Cardiac muscle cell (in vitro differentiated cells and primary cell): ENCODE measurements at regions not wholly inside any gene's neighbourhood (a gene's known extent, or its start where the extent isn't known, plus 50 kb on each side); places are given as distances from the start of the nearest gene placed in this dataset.

Experiments
- DNase-seq, 2 donors: peaks; one replicate each; pipeline versions ENCODE4 v3.0.0 to v3.0.0-alpha.2; 2010 to 2017; ENCODE audit warnings: low read depth in 1 of 2, low spot score in 1 of 2
- H3K27ac ChIP-seq: fragments of 200-600 bp; sonication (generic); 2 replicates; pipeline ENCODE4 v1.5.1; 2016
- H3K27me3 ChIP-seq: fragments of 200-600 bp; sonication (generic); 2 replicates; pipeline ENCODE4 v1.6.0; 2016; ENCODE audit warnings: control low read depth
- H3K36me3 ChIP-seq: fragments of 200-600 bp; sonication (generic); 2 replicates; pipeline ENCODE4 v1.5.1; 2016; ENCODE audit warnings: control low read depth
- H3K4me1 ChIP-seq: fragments of 200-600 bp; sonication (generic); 2 replicates; pipeline ENCODE4 v1.8.1; 2017; ENCODE audit warnings: low read depth, mild to moderate bottlenecking, mixed run types
- H3K4me3 ChIP-seq: fragments of 200-600 bp; sonication (generic); 2 replicates; pipeline ENCODE4 v1.5.1; 2016; ENCODE audit warnings: mild to moderate bottlenecking
- H3K9me3 ChIP-seq: fragments of 200-600 bp; sonication (generic); 2 replicates; pipeline ENCODE4 v1.5.1; 2017; ENCODE audit warnings: low read depth, mild to moderate bottlenecking, control low read depth
- TF ChIP-seq, protein P1 (sequence below): IDR thresholded peaks from 2 replicates; pipeline ENCODE4 v1.5.1; 2012; ENCODE audit warnings: low read depth, mild to moderate bottlenecking, low read length

- H3K27ac ChIP-seq = no peak overlapping the region
- no peak for DNase-seq
- no peaks in the 10 kb centered on the region for H3K27me3 ChIP-seq
- TF ChIP-seq, protein P1, sequence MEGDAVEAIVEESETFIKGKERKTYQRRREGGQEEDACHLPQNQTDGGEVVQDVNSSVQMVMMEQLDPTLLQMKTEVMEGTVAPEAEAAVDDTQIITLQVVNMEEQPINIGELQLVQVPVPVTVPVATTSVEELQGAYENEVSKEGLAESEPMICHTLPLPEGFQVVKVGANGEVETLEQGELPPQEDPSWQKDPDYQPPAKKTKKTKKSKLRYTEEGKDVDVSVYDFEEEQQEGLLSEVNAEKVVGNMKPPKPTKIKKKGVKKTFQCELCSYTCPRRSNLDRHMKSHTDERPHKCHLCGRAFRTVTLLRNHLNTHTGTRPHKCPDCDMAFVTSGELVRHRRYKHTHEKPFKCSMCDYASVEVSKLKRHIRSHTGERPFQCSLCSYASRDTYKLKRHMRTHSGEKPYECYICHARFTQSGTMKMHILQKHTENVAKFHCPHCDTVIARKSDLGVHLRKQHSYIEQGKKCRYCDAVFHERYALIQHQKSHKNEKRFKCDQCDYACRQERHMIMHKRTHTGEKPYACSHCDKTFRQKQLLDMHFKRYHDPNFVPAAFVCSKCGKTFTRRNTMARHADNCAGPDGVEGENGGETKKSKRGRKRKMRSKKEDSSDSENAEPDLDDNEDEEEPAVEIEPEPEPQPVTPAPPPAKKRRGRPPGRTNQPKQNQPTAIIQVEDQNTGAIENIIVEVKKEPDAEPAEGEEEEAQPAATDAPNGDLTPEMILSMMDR = no peak
- no peaks in the 10 kb centered on the region for H3K4me1 ChIP-seq
- no peaks in the 10 kb centered on the region for H3K9me3 ChIP-seq
- H3K4me3 ChIP-seq = no peak overlapping the region
- no peaks in the 10 kb centered on the region for H3K36me3 ChIP-seq
Measured at GRCh38 chr11:119551420-119552105, 128.6 kb upstream of the THY1 start.

- Histone ChIP-seq H3K9me3 (no peaks in the 10 kb centered on the region), H3K36me3 (no peaks in the 10 kb centered on the region), H3K27ac (no peak overlapping the region), H3K27me3 (no peaks in the 10 kb centered on the region), H3K4me3 (no peak overlapping the region), H3K4me1 (no peaks in the 10 kb centered on the region)
- TF ChIP-seq, protein P1 = no peak
- DNase-seq = peak in 1 of 2 donors; percentile 10
Measured at GRCh38 chr11:119550053-119550752, 127.2 kb upstream of the THY1 start.

DNA sequence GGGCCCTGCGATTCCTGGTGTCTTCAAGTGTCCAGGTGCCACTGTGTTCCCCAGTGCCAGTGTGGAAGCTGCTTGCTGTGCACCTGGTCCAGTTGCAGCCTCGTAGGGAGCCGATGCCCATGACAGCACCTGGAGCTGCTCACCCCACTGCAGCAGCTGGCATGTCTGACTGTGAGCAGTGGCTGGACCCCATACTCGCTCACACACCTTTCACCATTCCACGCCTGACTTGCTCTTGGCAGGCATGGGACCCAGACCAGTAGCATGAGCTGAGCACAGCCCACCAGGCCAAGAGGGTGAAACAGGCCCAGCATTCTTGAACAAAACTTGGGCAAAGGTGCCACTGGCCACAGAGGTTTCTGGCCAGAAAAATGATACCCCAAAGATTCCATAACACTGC is 124.5 kb upstream of the THY1 start:
- H3K27me3 ChIP-seq = no peaks in the 10 kb centered on the region
- DNase-seq = no peak
- no peak overlapping the region for H3K27ac ChIP-seq
- TF ChIP-seq, protein P1 = no peak
- H3K4me3 ChIP-seq = no peak overlapping the region
- no peaks in the 10 kb centered on the region for H3K36me3 ChIP-seq
- H3K9me3 ChIP-seq = no peaks in the 10 kb centered on the region
- no peaks in the 10 kb centered on the region for H3K4me1 ChIP-seq

GRCh38 chr11:119545978-119546915 is 123.3 kb upstream of the THY1 start:
- H3K9me3 ChIP-seq = no peaks in the 10 kb centered on the region
- H3K4me1 ChIP-seq = no peaks in the 10 kb centered on the region
- no peak overlapping the region for H3K27ac ChIP-seq
- peaks cover 5% of the 10 kb centered on the region for H3K27me3 ChIP-seq
- no peaks in the 10 kb centered on the region for H3K36me3 ChIP-seq
- TF ChIP-seq, protein P1 = no peak
- H3K4me3 ChIP-seq = no peak overlapping the region
- DNase-seq = no peak

DNA sequence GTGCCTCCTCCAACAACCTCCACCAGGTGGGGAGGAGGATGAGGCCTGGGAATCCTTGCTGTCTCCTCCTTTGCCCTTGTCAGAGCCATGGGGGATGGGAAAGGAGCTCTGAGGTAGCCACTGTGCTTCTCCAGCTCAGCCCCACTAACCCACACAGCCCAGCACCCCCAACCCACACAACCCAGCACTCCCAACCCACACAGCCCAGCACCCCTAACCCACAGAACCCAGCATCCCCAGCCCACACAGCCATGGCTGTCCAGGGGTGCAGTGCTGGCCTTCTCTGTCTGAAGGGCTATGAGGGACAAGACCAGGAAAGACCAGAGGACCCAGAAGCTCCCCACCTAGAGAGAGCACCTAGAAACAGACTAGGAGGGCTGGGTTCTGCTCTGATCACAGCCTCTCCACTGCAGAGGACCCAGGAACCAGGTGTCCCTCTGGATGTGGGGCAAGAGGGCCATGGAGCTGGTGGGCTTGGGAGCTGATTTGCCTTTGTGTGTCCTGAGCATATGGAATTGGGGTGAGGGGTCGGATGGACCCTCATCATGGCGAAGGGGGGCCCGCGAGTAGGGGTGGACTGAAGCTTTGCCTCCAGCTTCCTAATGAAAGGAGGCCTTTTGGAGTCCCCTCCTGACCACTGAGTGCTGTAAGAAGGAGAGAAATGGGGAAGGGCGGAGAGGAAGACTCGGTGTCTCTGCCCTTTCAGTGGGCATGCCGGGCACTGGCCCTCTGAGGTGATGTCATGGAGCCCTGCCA is 117.6 kb upstream of the THY1 start:
- no peaks in the 10 kb centered on the region for H3K36me3 ChIP-seq
- TF ChIP-seq, protein P1 = no peak
- no peaks in the 10 kb centered on the region for H3K9me3 ChIP-seq
- no peak for DNase-seq
- no peak overlapping the region for H3K27ac ChIP-seq
- H3K4me3 ChIP-seq = no peak overlapping the region
- peaks cover 5% of the 10 kb centered on the region for H3K27me3 ChIP-seq
- peaks cover 3% of the 10 kb centered on the region for H3K4me1 ChIP-seq
